ENCODE measurements at regions not wholly inside any gene's neighbourhood (a gene's known extent, or its start where the extent isn't known, plus 50 kb on each side); places are given as distances from the start of the nearest gene placed in this dataset.

DNA sequence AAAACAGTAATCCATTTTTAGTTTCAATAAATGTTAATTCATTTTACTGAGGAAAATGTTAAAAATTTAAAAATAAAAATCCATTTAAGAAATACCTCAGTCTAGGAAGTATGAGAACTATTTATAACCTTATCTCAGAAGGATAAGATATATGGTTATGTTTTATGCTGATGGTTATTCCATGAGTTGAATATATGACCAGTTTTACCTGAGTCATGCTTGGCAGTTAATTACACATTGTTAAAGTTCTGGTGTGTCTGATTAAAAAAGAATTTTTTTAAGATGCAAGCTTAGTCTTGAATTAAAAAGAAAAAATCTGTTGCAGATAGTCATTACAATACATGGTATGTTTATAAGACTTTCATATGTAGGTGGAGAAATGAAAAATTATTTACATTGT is 191.7 kb downstream of the ARL4A start:
- no peak for DNase-seq (ENCODE audit: low read depth, low spot score)
- H3K27ac ChIP-seq, result no peak overlapping the region

DNA sequence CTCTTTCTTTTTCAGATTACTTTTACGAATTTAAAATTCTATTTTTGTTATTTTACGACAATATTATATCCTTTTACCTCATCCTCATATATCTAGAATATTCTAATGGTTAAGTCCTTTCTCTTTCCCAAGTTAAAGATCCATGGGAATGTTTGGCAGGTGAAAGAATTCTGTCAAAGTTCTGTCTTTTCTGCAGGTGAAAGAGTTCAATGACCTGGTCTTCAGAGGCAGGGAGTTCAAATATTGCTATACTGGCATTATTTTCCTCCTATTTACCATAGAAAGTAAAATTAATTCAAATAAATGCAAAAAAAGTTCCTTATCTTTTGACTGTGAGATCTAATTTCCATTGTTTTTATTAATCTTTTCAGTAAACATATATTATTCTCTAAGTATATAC is 194.3 kb downstream of the ARL4A start:
- DNase-seq (ENCODE audit: low read depth, low spot score), result no peak

DNA sequence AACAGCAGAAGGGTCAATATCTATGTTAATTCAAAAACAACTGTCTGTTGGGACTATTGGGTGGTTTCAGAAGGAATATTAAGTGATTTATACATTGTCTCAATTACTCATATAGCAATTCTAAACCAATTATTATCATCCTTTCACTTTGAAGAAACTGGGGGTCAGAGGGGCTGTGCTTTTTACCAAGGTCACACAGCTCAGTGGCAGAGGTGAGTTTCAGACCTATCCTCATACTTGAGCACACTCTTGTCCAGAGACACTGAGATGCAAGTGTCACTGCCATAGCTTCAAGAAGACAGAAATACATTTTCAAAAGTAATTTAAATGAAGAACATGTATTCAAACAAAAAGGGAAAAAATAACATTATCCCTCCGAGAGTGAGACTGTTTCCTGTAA is 195.3 kb downstream of the ARL4A start:
- DNase-seq (ENCODE audit: low read depth, low spot score), result no peak

More for the DNA sequence above, 194.3 kb downstream of the ARL4A start:
- H3K27ac ChIP-seq, result no peak overlapping the region

DNA sequence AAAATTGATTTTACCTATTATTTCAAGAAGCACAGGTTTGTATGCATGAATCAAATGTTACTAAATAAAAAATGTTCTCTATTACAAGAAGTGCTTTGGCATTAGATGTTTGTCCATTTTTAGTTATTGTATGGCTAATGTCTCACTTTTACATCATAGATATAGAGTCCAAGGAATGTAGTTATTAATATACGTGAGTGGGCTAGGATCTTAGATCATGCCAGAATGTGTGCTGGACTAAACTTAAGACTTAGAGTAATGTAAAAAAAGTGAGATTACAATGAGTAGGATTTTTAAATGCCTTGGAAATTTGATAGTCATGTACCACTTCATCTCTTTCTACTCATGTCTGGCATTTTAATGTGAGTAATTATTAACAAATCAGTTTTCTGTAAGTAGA is 196.6 kb downstream of the ARL4A start:
- DNase-seq (ENCODE audit: low read depth, low spot score), result no peak
- H3K27ac ChIP-seq, result no peak overlapping the region

More for the DNA sequence above, 195.3 kb downstream of the ARL4A start:
- H3K27ac ChIP-seq, result no peak overlapping the region

DNA sequence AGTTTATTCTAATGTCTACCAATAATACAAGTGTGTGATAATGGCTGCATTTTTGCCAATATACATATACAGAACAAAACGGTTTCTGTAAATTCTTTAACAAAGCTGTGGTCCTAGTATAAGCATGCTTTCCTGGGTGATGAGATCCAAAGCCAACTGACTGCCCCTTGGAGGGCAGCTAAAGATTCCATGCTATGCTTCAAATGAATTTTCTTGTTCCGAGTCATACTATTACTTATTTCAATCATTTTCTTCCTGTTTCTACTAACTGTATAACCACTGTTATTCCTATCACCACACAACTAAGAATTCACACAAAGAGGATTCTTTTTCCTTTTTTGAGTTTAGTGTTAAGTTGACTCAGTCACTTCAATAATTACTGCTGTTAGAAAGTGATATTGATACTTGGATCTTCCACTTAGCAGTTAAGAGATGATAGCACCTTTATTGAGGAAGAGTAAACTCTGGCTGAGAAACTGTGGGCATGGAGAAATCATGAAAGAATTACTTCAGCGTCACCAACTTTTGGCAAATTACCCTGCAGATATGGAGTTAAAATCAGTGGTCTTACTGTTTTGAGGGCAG is 197.5 kb downstream of the ARL4A start:
- no peak overlapping the region for H3K27ac ChIP-seq
- DNase-seq (ENCODE audit: low read depth, low spot score), result no peak

DNA sequence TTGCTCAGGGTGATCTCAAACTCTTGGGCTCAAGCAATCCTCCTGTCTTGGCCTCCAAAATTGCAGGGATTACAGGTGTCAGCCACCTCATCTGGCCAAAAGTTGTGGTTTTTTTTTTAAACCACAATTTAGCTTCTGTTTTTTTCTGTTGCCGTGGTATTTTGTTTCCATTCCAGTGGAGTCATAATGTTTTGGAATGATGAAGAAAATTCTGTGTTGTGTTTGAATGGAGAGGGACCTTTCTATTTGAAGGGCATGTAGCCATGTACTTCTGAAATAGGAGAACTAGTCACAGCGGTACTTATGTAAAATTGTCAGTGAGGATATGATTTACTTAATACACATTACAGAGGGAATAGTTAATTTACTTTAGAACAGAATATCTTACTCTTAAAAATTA is 201.3 kb downstream of the ARL4A start:
- DNase-seq (ENCODE audit: low read depth, low spot score), result no peak
- H3K27ac ChIP-seq, result no peak overlapping the region

DNA sequence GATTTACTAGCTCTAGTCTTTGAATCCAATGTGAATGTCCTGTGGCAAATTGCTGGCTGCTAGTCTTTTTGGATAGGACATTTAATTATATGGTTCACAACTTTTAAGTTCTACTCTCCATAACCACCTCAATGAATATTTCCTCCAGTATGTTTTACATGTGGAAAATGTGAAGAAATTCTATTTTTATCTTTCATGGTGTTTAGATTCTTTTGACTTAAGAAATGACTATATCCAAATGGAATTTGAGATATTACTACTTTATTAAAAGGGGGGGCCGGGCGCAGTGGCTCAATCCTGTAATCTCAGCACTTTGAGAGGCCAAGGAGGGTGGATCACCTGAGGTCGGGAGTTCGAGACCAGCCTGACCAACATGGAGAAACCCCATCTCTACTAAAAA is 202.0 kb downstream of the ARL4A start:
- DNase-seq (ENCODE audit: low read depth, low spot score), result no peak
- H3K27ac ChIP-seq, result no peak overlapping the region

DNA sequence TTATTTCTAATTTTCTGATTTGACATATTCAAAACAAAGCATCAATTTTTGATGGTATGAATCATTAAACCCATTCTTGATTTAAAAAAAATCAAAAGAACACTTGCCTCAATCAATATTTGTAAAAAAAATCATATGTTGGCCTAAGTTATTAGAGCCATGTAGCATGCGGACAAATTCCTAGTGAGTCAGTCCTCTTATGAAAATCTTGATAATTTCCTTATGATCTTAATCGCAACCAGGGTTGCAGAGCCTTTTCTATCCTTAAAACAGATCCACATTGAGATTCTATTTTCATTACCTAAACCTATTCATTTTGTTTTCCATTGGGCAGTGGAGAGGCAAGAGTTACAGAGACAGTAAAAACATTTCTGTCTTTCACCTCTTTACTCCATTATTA is 203.2 kb downstream of the ARL4A start:
- DNase-seq (ENCODE audit: low read depth, low spot score), result no peak
- no peak overlapping the region for H3K27ac ChIP-seq

DNA sequence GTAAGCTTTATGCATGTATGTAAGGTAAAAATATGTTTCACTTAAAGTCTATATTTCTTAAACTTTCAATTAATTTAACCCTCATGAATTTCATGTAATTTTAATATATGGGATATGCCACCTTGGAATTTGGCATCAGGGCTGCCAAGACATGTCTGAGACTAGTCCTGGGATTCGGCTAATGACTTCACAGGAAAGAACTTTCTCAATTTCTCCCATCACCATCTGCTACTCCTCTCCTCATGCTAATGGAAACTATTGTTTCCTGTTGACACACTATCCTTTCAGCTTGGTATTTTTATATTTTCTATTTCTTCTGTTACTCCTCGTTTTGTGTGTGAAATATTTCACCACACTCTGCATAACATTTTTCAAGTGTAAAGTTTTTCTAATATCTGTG is 205.9 kb downstream of the ARL4A start:
- DNase-seq (ENCODE audit: low read depth, low spot score), result no peak
- H3K27ac ChIP-seq, result no peak overlapping the region

DNA sequence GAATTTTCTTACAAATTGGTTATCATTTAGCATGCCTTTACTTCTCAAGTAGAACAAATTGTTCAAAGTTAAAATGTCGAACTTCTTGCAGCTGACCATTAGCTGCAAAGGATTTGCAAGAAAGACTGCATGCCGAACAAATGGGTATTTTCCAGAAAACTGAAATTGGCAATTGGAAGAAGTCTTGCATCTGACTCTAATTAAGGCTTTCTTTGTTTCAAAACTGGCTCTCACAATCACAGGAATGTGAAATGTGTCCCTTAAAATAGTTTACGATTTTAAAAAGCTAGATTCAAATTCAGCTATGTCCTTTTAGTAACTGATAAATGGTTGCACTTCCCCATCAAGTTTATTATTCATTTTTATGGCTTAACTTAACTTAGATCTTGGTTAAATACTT is 207.9 kb downstream of the ARL4A start:
- DNase-seq (ENCODE audit: low read depth, low spot score), result no peak
- no peak overlapping the region for H3K27ac ChIP-seq

DNA sequence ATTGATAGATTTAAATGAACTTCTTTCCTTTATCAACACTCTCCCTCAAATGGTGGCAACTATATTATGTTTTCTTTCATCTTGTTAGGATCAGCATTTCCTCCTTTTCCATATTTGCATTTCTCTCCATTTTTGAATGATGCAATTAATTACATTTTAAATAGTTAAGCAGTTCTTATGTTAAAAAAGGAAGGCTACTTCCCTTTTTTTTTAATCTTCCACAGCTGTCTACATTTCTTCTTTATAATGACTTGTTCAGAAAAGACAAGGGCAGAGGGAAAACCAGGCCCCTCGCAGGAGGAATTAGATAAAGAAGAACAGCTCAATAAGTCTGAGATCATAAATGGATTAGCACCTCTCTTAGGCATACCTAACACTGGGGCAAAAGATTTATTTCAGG is 208.9 kb downstream of the ARL4A start:
- DNase-seq (ENCODE audit: low read depth, low spot score), result no peak
- no peak overlapping the region for H3K27ac ChIP-seq

DNA sequence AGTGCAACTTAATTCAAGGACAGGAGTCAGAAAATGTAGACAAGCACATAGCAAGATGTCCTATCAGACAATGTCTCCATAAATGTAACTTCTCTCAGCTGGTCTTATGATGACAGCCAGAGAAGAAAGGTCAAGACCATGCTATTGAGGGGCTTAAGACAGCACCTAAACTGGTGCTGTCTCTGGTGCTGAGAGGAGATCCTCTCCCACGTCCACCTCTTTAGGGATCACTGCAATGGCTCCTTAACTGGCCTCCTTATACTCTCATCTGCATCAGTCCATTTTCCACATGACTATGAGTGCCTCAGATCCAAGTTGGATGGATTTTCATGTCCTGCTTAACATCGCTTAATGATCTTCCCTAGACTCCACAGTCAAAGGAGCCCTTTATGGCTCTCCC is 210.6 kb downstream of the ARL4A start:
- no peak for DNase-seq (ENCODE audit: low read depth, low spot score)
- H3K27ac ChIP-seq, result no peak overlapping the region

DNA sequence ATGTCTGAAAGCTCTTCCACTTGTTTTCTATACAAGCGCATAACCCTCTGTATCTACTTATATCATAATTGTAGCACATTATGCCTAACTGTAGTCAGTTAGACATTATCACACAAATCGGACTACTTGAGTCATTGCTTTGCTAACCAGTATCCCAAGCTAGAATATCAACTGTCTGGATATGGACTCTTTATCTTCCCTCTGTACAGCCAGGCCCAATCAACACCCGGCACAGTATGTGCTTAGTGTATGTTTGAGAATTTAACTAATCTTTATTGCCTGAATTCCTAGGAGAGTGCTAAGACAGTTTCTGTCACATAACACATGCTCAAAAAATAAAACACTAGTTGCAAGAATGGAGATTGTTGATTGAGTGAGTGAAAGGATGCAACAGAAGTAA is 211.2 kb downstream of the ARL4A start:
- H3K27ac ChIP-seq, result no peak overlapping the region
- DNase-seq (ENCODE audit: low read depth, low spot score), result no peak

DNA sequence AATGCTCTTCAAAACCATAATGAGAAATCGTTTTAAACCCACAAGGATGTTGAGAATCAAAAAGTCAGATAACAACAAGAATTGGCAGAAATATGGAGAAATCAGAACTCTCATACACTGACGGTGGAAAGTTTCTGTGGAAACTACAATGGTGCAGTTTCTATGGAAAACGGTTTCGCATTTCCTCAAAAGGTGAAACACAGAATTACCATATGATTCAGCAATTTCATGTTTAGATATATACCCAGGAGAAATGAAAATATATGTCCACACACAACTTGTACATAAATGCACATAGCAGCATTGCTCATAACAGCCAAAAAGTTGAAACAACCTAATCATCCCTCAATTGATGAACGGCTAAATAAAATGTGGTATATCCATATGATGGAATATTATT is 218.2 kb downstream of the ARL4A start:
- H3K27ac ChIP-seq, result no peak overlapping the region
- no peak for DNase-seq (ENCODE audit: low read depth, low spot score)

DNA sequence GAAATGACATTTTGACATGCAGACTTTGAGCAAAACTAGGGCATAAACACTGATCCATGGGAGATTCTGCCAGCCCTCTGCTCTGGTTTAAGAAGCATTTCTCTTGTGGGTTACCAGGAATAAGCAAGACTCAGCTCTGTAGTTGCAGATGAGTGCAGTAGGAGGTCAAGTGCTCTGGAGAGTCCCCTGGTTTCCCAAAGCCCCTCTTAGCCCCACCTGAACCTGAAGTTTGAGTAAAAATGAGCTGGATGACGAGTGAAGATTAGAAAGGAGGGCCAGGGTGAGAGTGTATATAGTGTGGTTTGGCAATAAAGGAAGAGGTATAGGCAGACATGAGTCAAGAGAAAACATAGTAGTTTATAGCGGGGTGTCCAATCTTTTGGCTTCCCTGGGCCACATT is 220.3 kb downstream of the ARL4A start:
- H3K27ac ChIP-seq, result no peak overlapping the region
- no peak for DNase-seq (ENCODE audit: low read depth, low spot score)

DNA sequence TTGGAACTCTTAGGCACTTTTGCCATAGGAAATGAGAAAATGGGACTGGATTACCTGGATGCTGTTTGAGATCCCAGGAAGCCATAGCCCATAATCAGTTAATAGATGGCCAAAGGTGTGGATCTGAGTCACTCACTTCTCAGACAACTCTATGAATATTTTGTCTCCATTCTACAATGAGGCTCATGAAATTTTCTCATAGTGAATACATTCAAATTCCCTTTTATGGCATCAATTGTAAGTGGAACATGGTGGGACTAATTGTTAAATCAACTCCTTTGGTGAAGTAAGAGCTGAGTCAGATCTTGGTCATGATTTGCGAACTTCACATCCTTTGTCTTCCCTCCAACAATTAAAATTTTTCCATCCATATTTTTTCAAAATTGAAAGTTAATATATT is 222.1 kb downstream of the ARL4A start:
- peak overlapping the region; percentile 43 for H3K27ac ChIP-seq
- DNase-seq (ENCODE audit: low read depth, low spot score), result no peak

DNA sequence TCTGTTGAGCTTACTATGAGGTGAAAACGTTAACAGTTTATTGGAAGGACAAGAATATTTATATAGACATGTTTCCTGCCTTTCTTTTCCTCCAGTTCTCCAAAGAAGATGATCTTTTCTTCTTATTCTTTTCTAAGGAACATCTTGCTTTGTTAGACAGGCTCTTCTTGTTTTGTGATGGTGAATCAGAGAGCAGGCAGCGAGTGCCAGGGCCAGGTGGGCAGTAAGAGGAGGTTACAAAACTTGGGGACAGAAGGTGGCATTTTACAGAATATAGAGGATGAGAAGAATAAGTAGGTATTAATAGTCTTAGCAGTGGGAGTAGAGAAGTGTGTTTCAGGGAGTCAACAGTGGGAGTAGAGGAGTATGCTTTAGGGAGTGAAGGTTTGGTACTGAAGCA is 223.6 kb downstream of the ARL4A start:
- peak overlapping the region; percentile 43 for H3K27ac ChIP-seq
- DNase-seq (ENCODE audit: low read depth, low spot score), result no peak

DNA sequence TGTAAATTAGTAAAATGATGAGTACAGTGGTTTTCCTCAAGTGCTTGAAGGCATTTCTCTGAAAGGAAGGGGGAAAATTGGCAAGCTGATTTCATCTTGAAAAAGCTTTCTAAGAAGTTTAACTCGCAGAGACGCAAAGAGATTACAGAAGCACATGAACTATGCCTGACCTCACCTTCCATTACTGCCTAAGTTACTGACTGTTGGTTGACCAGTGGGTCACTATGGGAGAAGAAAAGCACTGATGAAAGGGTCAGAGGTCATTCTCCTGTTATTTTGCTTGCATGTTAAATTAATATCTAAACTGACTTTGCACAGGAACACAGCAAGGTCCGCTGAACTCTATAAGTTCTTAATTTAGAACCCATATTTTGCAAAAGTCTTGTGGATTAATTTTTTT is 225.6 kb downstream of the ARL4A start:
- DNase-seq (ENCODE audit: low read depth, low spot score), result no peak
- H3K27ac ChIP-seq, result no peak overlapping the region

DNA sequence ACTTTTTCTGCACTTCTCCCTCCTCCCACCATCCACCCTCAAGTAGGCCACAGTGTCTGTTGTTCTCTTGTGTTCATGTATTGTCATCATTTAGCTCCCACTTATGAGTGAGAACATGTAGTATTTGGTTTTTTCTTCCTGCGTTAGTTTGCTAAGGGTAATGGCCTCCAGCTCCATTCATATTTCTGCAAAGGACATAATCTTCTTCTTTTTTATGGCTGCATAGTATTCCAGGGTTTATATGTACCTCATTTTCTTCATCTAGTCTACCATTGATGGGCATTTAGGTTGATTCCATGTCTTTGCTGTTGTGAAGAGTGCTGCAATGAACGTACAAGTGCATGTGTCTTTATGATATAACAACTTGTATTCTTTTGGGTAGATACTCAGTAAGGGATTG is 230.4 kb downstream of the ARL4A start:
- H3K27ac ChIP-seq, result no peak overlapping the region
- no peak for DNase-seq (ENCODE audit: low read depth, low spot score)

DNA sequence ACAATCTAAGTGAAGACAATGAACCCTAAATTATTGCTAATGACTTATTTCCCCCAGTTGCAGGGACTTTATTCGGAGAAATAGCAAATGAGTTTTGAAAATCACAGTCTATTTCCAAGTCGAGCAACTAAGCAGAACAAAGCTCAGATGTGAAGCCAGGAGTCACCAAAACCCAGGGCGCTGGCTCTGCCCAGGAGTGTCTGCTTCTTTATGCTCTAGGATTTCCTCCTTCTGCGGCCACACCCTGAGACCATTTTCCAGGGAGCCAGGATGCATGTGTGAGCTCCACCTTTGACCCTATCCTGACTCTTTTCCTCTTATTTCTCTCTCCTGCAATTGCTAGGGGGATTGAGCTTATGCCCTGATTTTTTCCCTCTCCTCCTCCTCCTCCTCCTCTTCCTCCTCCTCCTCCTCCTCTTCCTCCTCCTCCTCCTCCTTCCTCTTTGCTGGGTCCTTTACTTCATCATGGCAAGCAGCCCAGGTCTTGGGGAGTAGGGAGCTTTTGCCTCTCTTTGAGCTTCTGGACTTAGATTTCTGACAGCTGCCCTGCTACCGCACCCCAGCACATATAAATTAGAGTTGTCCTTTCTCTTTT is 234.4 kb downstream of the ARL4A start:
- DNase-seq (ENCODE audit: low read depth, low spot score), result no peak
- H3K27ac ChIP-seq, result no peak overlapping the region

DNA sequence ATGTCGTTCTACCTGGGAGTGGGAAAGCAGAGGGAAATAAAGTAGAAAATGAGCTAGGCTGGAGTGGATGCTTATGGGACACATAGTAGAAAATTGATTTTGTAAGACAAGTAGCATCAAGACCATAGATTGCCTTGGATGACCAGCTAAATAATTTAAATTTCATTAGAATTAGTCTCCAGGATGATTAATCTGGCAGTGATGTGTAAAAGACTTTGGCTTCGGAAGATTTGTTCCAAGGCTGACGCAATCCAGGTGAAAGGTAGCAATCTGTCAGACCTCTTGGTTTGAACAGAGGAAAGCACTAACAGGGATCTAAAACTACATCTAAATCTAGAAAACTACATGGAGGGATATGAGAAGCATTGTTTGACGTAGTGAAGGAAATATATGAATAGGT is 236.5 kb downstream of the ARL4A start:
- DNase-seq (ENCODE audit: low read depth, low spot score), result peak; percentile 50
- H3K27ac ChIP-seq, result peak overlapping the region; percentile 79

DNA sequence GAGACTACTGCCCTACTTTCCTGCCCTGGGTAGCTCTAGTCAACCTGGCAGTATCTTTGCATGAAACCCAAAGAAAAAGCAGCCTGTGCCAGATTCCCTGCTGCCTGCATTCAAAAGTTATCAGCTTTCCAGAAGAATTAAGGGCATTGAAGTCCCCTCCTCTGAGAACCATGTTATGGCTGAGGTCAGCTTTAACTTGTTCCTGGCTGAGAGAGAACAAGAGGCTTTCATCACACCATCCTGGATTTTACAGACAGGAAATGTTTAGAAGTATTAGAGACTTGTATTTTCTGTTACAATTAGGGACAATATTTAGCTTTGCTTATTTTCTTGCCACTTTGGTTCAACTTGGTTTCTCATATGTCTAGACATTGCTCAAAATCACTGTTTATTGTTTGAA is 238.8 kb downstream of the ARL4A start:
- H3K27ac ChIP-seq, result no peak overlapping the region
- no peak for DNase-seq (ENCODE audit: low read depth, low spot score)
